Neural progenitor cell (in vitro differentiated cells): ENCODE measurements at regions not wholly inside any gene's neighbourhood (a gene's known extent, or its start where the extent isn't known, plus 50 kb on each side); places are given as distances from the start of the nearest gene placed in this dataset.

Source experiments
- DNase-seq: peaks from one replicate; pipeline ENCODE4 v3.0.0-alpha.2; 2016; ENCODE audit warnings: low spot score
- H2AFZ ChIP-seq: fragments of 200-600 bp; sonication (generic); replicated peaks from 2 replicates; pipeline ENCODE4 v1.6.1; 2016; ENCODE audit warnings: antibody characterized with exemption
- H3F3A ChIP-seq: fragments of 200-600 bp; sonication (generic); 2 replicates; pipeline ENCODE4 v1.6.1; 2016; ENCODE audit warnings: antibody characterized with exemption, low read depth
- H3K27ac ChIP-seq: fragments of 200-600 bp; sonication (generic); 2 replicates; pipeline ENCODE4 v1.5.1; 2016; ENCODE audit warnings: mild to moderate bottlenecking
- H3K27me3 ChIP-seq: fragments of 200-600 bp; sonication (generic); 2 replicates; pipeline ENCODE4 v1.6.1; 2016; ENCODE audit warnings: mild to moderate bottlenecking, moderate library complexity
- H3K36me3 ChIP-seq: fragments of 200-600 bp; sonication (generic); 2 replicates; pipeline ENCODE4 v1.5.1; 2016
- H3K4me1 ChIP-seq: fragments of 200-600 bp; sonication (generic); 2 replicates; pipeline ENCODE4 v1.6.1; 2016; ENCODE audit warnings: mixed run types
- H3K4me2 ChIP-seq: fragments of 200-600 bp; sonication (generic); 2 replicates; pipeline ENCODE4 v1.6.1; 2016
- H3K4me3 ChIP-seq: fragments of 200-600 bp; sonication (generic); 2 replicates; pipeline ENCODE4 v1.5.1; 2016
- H3K79me2 ChIP-seq: fragments of 200-600 bp; sonication (generic); 2 replicates; pipeline ENCODE4 v1.6.1; 2016; ENCODE audit warnings: low read depth
- H3K9ac ChIP-seq: fragments of 200-600 bp; sonication (generic); 2 replicates; pipeline ENCODE4 v1.6.1; 2016
- H3K9me3 ChIP-seq: fragments of 200-600 bp; sonication (generic); 2 replicates; pipeline ENCODE4 v1.5.1; 2016; ENCODE audit warnings: low read depth
- H4K20me1 ChIP-seq: fragments of 200-600 bp; sonication (generic); 2 replicates; pipeline ENCODE4 v1.6.1; 2016; ENCODE audit warnings: low read depth
- H3K27ac Mint-ChIP-seq: 3 replicates; pipeline ENCODE4 v1.8.0; 2021; ENCODE audit warnings: mixed read lengths
- H3K27me3 Mint-ChIP-seq: 2 replicates; pipeline ENCODE4 v1.8.0; 2022; ENCODE audit warnings: low read depth, mild to moderate bottlenecking, inconsistent platforms, moderate library complexity, mixed read lengths; ENCODE audit not compliant: insufficient read depth
- H3K36me3 Mint-ChIP-seq: 3 replicates; pipeline ENCODE4 v1.8.0; 2021; ENCODE audit warnings: mixed read lengths
- H3K4me1 Mint-ChIP-seq: 3 replicates; pipeline ENCODE4 v1.8.0; 2021; ENCODE audit warnings: mixed read lengths
- H3K4me3 Mint-ChIP-seq: 3 replicates; pipeline ENCODE4 v1.8.0; 2021; ENCODE audit warnings: mild to moderate bottlenecking, moderate library complexity, mixed read lengths
- H3K9me3 Mint-ChIP-seq: 3 replicates; pipeline ENCODE4 v1.8.0; 2020; ENCODE audit warnings: mixed read lengths
- EZH2 ChIP-seq: fragments of 200-600 bp; sonication (generic); IDR thresholded peaks from 2 replicates; pipeline ENCODE4 v1.6.1; 2017; ENCODE audit warnings: antibody characterized with exemption, mild to moderate bottlenecking, moderate library complexity
- EZH2phosphoT487 ChIP-seq: fragments of 200-600 bp; sonication (generic); IDR thresholded peaks from 2 replicates; pipeline ENCODE4 v1.6.1; 2017; ENCODE audit warnings: antibody characterized with exemption
- TF ChIP-seq, protein P1 (sequence below): fragments of 200-600 bp; sonication (generic); IDR thresholded peaks from 2 replicates; pipeline ENCODE4 v1.5.1; 2017; ENCODE audit warnings: antibody characterized with exemption, mild to moderate bottlenecking

- H3K79me2 ChIP-seq = no peaks in the 10 kb centered on the region
- no peaks in the 10 kb centered on the region for H4K20me1 ChIP-seq
- H3F3A ChIP-seq = no peaks in the 10 kb centered on the region
- H3K9me3 ChIP-seq = no peaks in the 10 kb centered on the region
- H2AFZ ChIP-seq = no peak overlapping the region
- H3K4me3 Mint-ChIP-seq = no peak overlapping the region
- H3K4me3 ChIP-seq = no peak overlapping the region
- no peaks in the 10 kb centered on the region for H3K36me3 Mint-ChIP-seq
- H3K27ac Mint-ChIP-seq = peak overlapping the region; percentile 69
- H3K4me1 Mint-ChIP-seq = peaks cover 3% of the 10 kb centered on the region
- peaks cover 5% of the 10 kb centered on the region for H3K27me3 Mint-ChIP-seq
- no peak for DNase-seq
- no peak overlapping the region for H3K9ac ChIP-seq
- no peak overlapping the region for H3K27ac ChIP-seq
- H3K27me3 ChIP-seq = no peaks in the 10 kb centered on the region
- no peaks in the 10 kb centered on the region for H3K36me3 ChIP-seq
- H3K4me2 ChIP-seq = no peak overlapping the region
- peaks cover 21% of the 10 kb centered on the region for H3K9me3 Mint-ChIP-seq
- TF ChIP-seq EZH2phosphoT487 (no peak), EZH2 (no peak)
- TF ChIP-seq, protein P1, sequence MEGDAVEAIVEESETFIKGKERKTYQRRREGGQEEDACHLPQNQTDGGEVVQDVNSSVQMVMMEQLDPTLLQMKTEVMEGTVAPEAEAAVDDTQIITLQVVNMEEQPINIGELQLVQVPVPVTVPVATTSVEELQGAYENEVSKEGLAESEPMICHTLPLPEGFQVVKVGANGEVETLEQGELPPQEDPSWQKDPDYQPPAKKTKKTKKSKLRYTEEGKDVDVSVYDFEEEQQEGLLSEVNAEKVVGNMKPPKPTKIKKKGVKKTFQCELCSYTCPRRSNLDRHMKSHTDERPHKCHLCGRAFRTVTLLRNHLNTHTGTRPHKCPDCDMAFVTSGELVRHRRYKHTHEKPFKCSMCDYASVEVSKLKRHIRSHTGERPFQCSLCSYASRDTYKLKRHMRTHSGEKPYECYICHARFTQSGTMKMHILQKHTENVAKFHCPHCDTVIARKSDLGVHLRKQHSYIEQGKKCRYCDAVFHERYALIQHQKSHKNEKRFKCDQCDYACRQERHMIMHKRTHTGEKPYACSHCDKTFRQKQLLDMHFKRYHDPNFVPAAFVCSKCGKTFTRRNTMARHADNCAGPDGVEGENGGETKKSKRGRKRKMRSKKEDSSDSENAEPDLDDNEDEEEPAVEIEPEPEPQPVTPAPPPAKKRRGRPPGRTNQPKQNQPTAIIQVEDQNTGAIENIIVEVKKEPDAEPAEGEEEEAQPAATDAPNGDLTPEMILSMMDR = no peak
- peaks cover 5% of the 10 kb centered on the region for H3K4me1 ChIP-seq
Measured at GRCh38 chrX:39871648-39872047, 226.1 kb downstream of the BCOR start.

GRCh38 chrX:39873117-39873516 lies 224.6 kb downstream of the BCOR start:
- TF ChIP-seq EZH2phosphoT487 = no peak
- TF ChIP-seq, protein P1 = no peak
- TF ChIP-seq EZH2 = no peak
- H3K36me3 Mint-ChIP-seq = no peaks in the 10 kb centered on the region
- peaks cover 21% of the 10 kb centered on the region for H3K9me3 Mint-ChIP-seq
- no peak overlapping the region for H3K9ac ChIP-seq
- no peak overlapping the region for H3K27ac ChIP-seq
- DNase-seq = no peak
- H3K9me3 ChIP-seq = no peaks in the 10 kb centered on the region
- peaks cover 5% of the 10 kb centered on the region for H3K4me1 ChIP-seq
- no peaks in the 10 kb centered on the region for H4K20me1 ChIP-seq
- H3K4me1 Mint-ChIP-seq = peaks cover 7% of the 10 kb centered on the region
- H3K27me3 Mint-ChIP-seq = peaks cover 8% of the 10 kb centered on the region
- no peak overlapping the region for H3K4me2 ChIP-seq
- H2AFZ ChIP-seq = no peak overlapping the region
- H3F3A ChIP-seq = no peaks in the 10 kb centered on the region
- H3K4me3 ChIP-seq = no peak overlapping the region
- no peak overlapping the region for H3K4me3 Mint-ChIP-seq
- H3K79me2 ChIP-seq = no peaks in the 10 kb centered on the region
- H3K27me3 ChIP-seq = no peaks in the 10 kb centered on the region
- H3K36me3 ChIP-seq = no peaks in the 10 kb centered on the region
- no peak overlapping the region for H3K27ac Mint-ChIP-seq

DNA sequence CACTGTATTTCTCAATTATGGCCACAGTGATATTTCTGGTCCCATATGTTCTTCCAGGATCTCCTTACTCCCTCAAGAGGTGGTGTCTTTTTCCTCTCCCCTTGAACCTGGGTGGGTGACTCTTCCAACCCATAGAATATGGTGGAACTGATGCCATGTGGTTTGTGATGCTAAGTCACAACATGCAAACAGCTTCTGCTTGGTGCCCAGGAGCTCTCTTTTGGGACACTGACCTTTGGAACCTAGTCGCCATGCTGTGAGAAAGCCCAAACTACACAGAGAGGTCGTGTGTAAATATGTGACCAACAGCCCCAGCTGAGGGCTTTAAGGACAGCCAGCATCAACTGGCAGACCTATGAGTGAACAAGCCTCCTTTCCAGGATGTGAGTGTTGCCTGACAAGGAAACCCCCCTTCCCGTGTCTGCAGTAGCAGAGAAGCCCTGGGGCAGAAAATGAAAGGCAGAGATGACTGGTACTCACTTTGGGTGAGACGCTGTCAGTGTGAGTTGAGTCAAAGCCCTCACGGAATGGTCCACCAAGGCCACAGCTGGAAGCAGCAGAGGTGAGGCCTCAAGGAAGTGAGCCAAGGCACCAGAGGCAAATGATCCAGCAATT lies 223.4 kb downstream of the BCOR start:
- no peak overlapping the region for H3K27ac Mint-ChIP-seq
- TF ChIP-seq, protein P1 = no peak
- no peak for TF ChIP-seq EZH2
- no peak for TF ChIP-seq EZH2phosphoT487
- no peak overlapping the region for H3K4me3 ChIP-seq
- H3K4me3 Mint-ChIP-seq = no peak overlapping the region
- H2AFZ ChIP-seq = no peak overlapping the region
- no peaks in the 10 kb centered on the region for H3K9me3 ChIP-seq
- H3K9ac ChIP-seq = no peak overlapping the region
- H3K27ac ChIP-seq = no peak overlapping the region
- H3K4me2 ChIP-seq = no peak overlapping the region
- H3K36me3 Mint-ChIP-seq = no peaks in the 10 kb centered on the region
- peaks cover 18% of the 10 kb centered on the region for H3K4me1 Mint-ChIP-seq
- no peaks in the 10 kb centered on the region for H3K79me2 ChIP-seq
- no peaks in the 10 kb centered on the region for H4K20me1 ChIP-seq
- no peaks in the 10 kb centered on the region for H3K27me3 ChIP-seq
- no peaks in the 10 kb centered on the region for H3F3A ChIP-seq
- no peak for DNase-seq
- H3K4me1 ChIP-seq = peaks cover 5% of the 10 kb centered on the region
- peaks cover 10% of the 10 kb centered on the region for H3K27me3 Mint-ChIP-seq
- peaks cover 20% of the 10 kb centered on the region for H3K9me3 Mint-ChIP-seq
- no peaks in the 10 kb centered on the region for H3K36me3 ChIP-seq
